ENCODE measurements at regions not wholly inside any gene's neighbourhood (a gene's known extent, or its start where the extent isn't known, plus 50 kb on each side); places are given as distances from the start of the nearest gene placed in this dataset.

GRCh38 chr11:126140926-126141280, 70.5 kb downstream of the RPUSD4 start:
- Mint-ChIP-seq H3K27me3 (ENCODE audit: insufficient read depth) (peaks cover 61% of the 10 kb centered on the region), H3K4me3 (no peak overlapping the region)

GRCh38 chr11:126140201-126140925, 71.1 kb downstream of the RPUSD4 start:
- peaks cover 18% of the 10 kb centered on the region for H3K4me1 Mint-ChIP-seq (ENCODE audit: low read depth)
- no peak for DNase-seq

More at GRCh38 chr11:126140926-126141280, 70.5 kb downstream of the RPUSD4 start:
- peak; percentile 26 for DNase-seq
- Mint-ChIP-seq H3K4me1 (ENCODE audit: low read depth) (peaks cover 17% of the 10 kb centered on the region), H3K36me3 (ENCODE audit: low read depth) (no peaks in the 10 kb centered on the region), H3K9me3 (no peaks in the 10 kb centered on the region), H3K27ac (no peak overlapping the region)
- TF ChIP-seq, protein P1, sequence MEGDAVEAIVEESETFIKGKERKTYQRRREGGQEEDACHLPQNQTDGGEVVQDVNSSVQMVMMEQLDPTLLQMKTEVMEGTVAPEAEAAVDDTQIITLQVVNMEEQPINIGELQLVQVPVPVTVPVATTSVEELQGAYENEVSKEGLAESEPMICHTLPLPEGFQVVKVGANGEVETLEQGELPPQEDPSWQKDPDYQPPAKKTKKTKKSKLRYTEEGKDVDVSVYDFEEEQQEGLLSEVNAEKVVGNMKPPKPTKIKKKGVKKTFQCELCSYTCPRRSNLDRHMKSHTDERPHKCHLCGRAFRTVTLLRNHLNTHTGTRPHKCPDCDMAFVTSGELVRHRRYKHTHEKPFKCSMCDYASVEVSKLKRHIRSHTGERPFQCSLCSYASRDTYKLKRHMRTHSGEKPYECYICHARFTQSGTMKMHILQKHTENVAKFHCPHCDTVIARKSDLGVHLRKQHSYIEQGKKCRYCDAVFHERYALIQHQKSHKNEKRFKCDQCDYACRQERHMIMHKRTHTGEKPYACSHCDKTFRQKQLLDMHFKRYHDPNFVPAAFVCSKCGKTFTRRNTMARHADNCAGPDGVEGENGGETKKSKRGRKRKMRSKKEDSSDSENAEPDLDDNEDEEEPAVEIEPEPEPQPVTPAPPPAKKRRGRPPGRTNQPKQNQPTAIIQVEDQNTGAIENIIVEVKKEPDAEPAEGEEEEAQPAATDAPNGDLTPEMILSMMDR (IDR thresholded peaks at IDR 0.05), result no peak

GRCh38 chr11:126139111-126140091, 72.0 kb downstream of the RPUSD4 start:
- TF ChIP-seq, protein P1 (IDR thresholded peaks at IDR 0.05), result no peak
- H3K4me3 Mint-ChIP-seq, result no peak overlapping the region
- H3K4me1 Mint-ChIP-seq (ENCODE audit: low read depth), result peaks cover 18% of the 10 kb centered on the region
- H3K9me3 Mint-ChIP-seq, result no peaks in the 10 kb centered on the region
- no peak for DNase-seq
- peaks cover 70% of the 10 kb centered on the region for H3K27me3 Mint-ChIP-seq (ENCODE audit: insufficient read depth)
- no peaks in the 10 kb centered on the region for H3K36me3 Mint-ChIP-seq (ENCODE audit: low read depth)
- H3K27ac Mint-ChIP-seq, result no peak overlapping the region

More at GRCh38 chr11:126140201-126140925, 71.1 kb downstream of the RPUSD4 start:
- H3K9me3 Mint-ChIP-seq, result no peaks in the 10 kb centered on the region
- H3K36me3 Mint-ChIP-seq (ENCODE audit: low read depth), result no peaks in the 10 kb centered on the region
- TF ChIP-seq, protein P1 (IDR thresholded peaks at IDR 0.05), result no peak
- H3K27ac Mint-ChIP-seq, result no peak overlapping the region
- peaks cover 66% of the 10 kb centered on the region for H3K27me3 Mint-ChIP-seq (ENCODE audit: insufficient read depth)
- no peak overlapping the region for H3K4me3 Mint-ChIP-seq

DNA sequence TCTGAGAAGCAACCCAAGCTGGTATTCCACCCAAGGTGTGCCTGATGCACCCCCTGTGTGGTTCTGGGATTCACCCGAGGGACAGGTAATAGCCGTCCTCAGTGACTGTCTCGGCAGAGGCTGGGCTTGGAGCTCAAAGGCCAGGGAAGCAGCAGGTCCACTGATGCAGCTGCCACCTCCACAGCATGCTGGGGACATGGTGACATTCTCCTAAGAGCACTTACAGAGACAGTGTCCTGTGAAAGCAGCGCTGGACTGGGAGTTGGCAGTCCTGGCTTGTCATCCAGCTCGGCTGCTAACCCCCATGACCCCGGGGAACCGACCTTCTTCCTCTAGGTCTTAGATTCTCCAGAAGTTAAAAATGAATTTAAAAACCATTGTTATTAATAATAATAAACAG, 72.8 kb downstream of the RPUSD4 start:
- peaks cover 18% of the 10 kb centered on the region for H3K4me1 Mint-ChIP-seq (ENCODE audit: low read depth)
- no peaks in the 10 kb centered on the region for H3K36me3 Mint-ChIP-seq (ENCODE audit: low read depth)

DNA sequence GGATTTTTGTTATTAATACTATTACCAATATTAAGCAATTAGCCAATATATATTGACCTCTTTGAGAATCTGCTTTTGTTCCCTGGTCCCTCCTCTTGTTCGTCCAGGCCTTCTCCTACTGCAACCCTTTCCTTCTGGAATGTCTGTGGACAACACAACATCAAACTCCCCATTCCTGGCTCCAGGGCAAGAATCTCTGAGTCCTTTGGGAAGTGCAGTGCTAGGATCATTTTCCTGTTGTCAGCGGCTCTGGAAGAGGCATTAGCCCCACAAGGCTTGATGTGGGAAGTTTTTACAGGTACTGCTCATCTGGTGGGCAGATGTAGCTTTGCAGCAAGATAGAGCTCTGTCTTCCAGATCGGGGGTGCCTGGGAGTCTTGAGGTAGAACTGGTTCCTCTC, 74.3 kb downstream of the RPUSD4 start:
- Mint-ChIP-seq H3K27ac (no peak overlapping the region), H3K9me3 (no peaks in the 10 kb centered on the region), H3K27me3 (ENCODE audit: insufficient read depth) (peaks cover 68% of the 10 kb centered on the region), H3K36me3 (ENCODE audit: low read depth) (no peaks in the 10 kb centered on the region), H3K4me1 (ENCODE audit: low read depth) (peaks cover 21% of the 10 kb centered on the region), H3K4me3 (no peak overlapping the region)
- TF ChIP-seq, protein P1 (IDR thresholded peaks at IDR 0.05), result no peak
- no peak for DNase-seq

More for the DNA sequence above, 72.8 kb downstream of the RPUSD4 start:
- DNase-seq, result no peak
- Mint-ChIP-seq H3K27me3 (ENCODE audit: insufficient read depth) (peaks cover 67% of the 10 kb centered on the region), H3K4me3 (no peak overlapping the region), H3K9me3 (no peaks in the 10 kb centered on the region), H3K27ac (no peak overlapping the region)
- TF ChIP-seq, protein P1 (IDR thresholded peaks at IDR 0.05), result no peak

Measured in HFFc6 (cell line).